Gastroesophageal sphincter (tissue), 4 donors: ENCODE measurements at regions not wholly inside any gene's neighbourhood (a gene's known extent, or its start where the extent isn't known, plus 50 kb on each side); places are given as distances from the start of the nearest gene placed in this dataset.

Experiments
- ATAC-seq: fragments of 150-250 bp; one replicate; pipeline ENCODE4 v1.9.1; 2016; ENCODE audit warnings: mild to moderate bottlenecking, moderate library complexity
- H3K27ac ChIP-seq, 4 donors: fragments of 200-600 bp; sonication (generic) in 3 of 4; 1 replicate in 3 of 4; 2 replicates in 1 of 4; pipeline ENCODE4 v1.5.1; 2016 to 2019
- H3K27me3 ChIP-seq: fragments of 200-600 bp; sonication (generic); one replicate; pipeline ENCODE4 v1.5.1; 2019
- H3K36me3 ChIP-seq, 2 donors: fragments of 200-600 bp; sonication (generic); one replicate each; pipeline ENCODE4 v1.5.1; 2019; ENCODE audit warnings: control low read depth in 1 of 2
- H3K4me1 ChIP-seq, 3 donors: fragments of 200-600 bp; sonication (generic); 1 replicate in 2 of 3; 2 replicates in 1 of 3; pipeline ENCODE4 v1.5.1; 2016 to 2019; ENCODE audit warnings: control low read depth in 2 of 3
- H3K4me3 ChIP-seq, 2 donors: fragments of 200-600 bp; sonication (generic); one replicate each; pipeline ENCODE4 v1.5.1; 2019; ENCODE audit warnings: mild to moderate bottlenecking in 1 of 2, moderate library complexity in 1 of 2
- H3K9me3 ChIP-seq, 3 donors: fragments of 200-600 bp; sonication (generic); one replicate each; pipeline ENCODE4 v1.5.1; 2017 to 2019; ENCODE audit warnings: control low read depth in 2 of 3
- EP300 ChIP-seq: sonication (generic); formaldehyde crosslinking; IDR thresholded peaks from one replicate; pipeline ENCODE4 v1.6.1; 2017; ENCODE audit warnings: antibody characterized with exemption, mild to moderate bottlenecking
- POLR2A ChIP-seq, 2 donors: fragments of 450-650 bp; IDR thresholded peaks; one replicate each; pipeline ENCODE4 v1.6.1; 2017; ENCODE audit warnings: antibody characterized with exemption in 2 of 2, mild to moderate bottlenecking in 2 of 2, moderate library complexity in 1 of 2
- POLR2AphosphoS5 ChIP-seq: sonication (generic); formaldehyde crosslinking; IDR thresholded peaks from one replicate; pipeline ENCODE4 v1.6.1; 2017; ENCODE audit warnings: antibody characterized with exemption
- WGBS, 2 donors: methylation state at CpG; one replicate each; pipeline ENCODE4 v1.1.5; 2018; ENCODE audit warnings: low coverage in 1 of 2; 5-methylcytosine and 5-hydroxymethylcytosine counted together
- TF ChIP-seq, protein P1 (sequence below), 4 experiments: fragments of 200-600 bp in 2 of 4; fragments of 450-650 bp in 2 of 4; sonication (generic) in 1 of 4; IDR thresholded peaks; one replicate each; pipeline ENCODE4 v1.5.1; 2017 to 2019; ENCODE audit warnings: antibody characterized with exemption in 4 of 4, mild to moderate bottlenecking in 2 of 4, moderate library complexity in 2 of 4

DNA sequence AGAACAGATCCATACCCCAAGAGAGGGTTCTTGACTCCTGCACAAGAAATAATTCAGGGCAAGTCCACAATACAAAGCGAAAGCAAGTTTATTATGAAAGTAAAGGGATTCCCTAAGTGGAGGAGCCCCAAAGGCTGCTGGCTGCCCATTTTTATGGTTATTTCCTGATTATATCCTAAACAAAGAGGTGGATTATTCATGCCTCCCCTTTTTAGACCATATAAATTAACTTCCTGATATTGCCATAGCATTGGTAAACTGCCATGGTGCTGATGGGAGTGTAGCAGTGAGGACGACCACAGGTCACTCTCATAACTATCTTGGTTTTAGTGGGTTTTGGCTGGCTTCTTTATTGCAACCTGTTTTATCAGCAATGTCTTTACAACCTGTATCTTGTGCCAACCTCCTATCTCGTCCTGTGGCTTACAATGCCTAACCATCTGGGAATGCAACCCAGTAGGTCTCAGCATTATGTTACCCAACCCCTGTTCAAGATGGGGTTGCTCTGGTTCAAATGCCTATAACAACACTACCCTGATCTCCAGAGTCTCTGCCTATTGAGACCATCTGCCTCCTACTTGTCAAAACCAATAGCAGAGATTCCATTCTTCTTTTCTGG, 154.4 kb upstream of the GRAMD2B start:
- no peaks in the 10 kb centered on the region for H3K9me3 ChIP-seq
- H3K4me3 ChIP-seq: no peak overlapping the region
- H3K4me1 ChIP-seq: no peaks in the 10 kb centered on the region
- no peak for ATAC-seq
- 80 to 85% methylated on average over 1 to 3 of the region's 3 CpGs for WGBS, 2 donors
- no peaks in the 10 kb centered on the region for H3K27me3 ChIP-seq
- no peaks in the 10 kb centered on the region for H3K36me3 ChIP-seq
- TF ChIP-seq EP300 (no peak), POLR2AphosphoS5 (no peak), POLR2A (IDR thresholded peaks at IDR 0.05) (no peak)
- TF ChIP-seq, protein P1, sequence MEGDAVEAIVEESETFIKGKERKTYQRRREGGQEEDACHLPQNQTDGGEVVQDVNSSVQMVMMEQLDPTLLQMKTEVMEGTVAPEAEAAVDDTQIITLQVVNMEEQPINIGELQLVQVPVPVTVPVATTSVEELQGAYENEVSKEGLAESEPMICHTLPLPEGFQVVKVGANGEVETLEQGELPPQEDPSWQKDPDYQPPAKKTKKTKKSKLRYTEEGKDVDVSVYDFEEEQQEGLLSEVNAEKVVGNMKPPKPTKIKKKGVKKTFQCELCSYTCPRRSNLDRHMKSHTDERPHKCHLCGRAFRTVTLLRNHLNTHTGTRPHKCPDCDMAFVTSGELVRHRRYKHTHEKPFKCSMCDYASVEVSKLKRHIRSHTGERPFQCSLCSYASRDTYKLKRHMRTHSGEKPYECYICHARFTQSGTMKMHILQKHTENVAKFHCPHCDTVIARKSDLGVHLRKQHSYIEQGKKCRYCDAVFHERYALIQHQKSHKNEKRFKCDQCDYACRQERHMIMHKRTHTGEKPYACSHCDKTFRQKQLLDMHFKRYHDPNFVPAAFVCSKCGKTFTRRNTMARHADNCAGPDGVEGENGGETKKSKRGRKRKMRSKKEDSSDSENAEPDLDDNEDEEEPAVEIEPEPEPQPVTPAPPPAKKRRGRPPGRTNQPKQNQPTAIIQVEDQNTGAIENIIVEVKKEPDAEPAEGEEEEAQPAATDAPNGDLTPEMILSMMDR (IDR thresholded peaks at IDR 0.05): no peak
- no peak overlapping the region for H3K27ac ChIP-seq

DNA sequence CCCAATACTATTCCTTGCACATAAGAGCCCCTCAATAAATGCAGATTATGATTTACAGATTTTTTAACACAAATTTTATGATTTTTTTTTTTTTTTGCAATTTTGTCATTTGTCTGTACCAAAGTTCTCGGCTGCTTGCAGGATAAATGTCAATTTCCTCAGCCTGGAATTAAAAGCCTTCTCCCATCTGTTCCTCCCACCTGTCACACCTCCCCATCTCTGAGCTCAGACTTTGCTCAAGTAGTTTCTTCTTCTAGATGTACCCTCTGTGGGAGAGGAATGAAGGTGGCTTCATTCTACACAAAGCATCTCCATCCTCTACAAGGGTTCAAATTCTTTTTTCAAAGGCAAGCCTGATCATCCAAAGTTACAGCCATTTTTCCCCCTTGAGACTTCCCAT, 153.7 kb upstream of the GRAMD2B start:
- no peaks in the 10 kb centered on the region for H3K27me3 ChIP-seq
- no peaks in the 10 kb centered on the region for H3K9me3 ChIP-seq
- TF ChIP-seq EP300 (no peak), POLR2AphosphoS5 (no peak), POLR2A (IDR thresholded peaks at IDR 0.05) (no peak)
- TF ChIP-seq, protein P1 (IDR thresholded peaks at IDR 0.05): no peak
- no peak overlapping the region for H3K4me3 ChIP-seq
- no peaks in the 10 kb centered on the region for H3K4me1 ChIP-seq
- WGBS, 2 donors: 100% methylated on average over 1 of the region's 1 CpG
- ATAC-seq: no peak
- no peaks in the 10 kb centered on the region for H3K36me3 ChIP-seq
- no peak overlapping the region for H3K27ac ChIP-seq

- Histone ChIP-seq H3K27me3 (no peaks in the 10 kb centered on the region), H3K4me1 (no peaks in the 10 kb centered on the region), H3K9me3 (no peaks in the 10 kb centered on the region), H3K4me3 (no peak overlapping the region), H3K36me3 (no peaks in the 10 kb centered on the region), H3K27ac (no peak overlapping the region)
- no peak for ATAC-seq
- 87 to 100% methylated on average over 2 to 3 of the region's 3 CpGs for WGBS, 2 donors
- TF ChIP-seq, protein P1 (IDR thresholded peaks at IDR 0.05): no peak
- no peak for TF ChIP-seq POLR2A (IDR thresholded peaks at IDR 0.05)
- TF ChIP-seq EP300: no peak
- no peak for TF ChIP-seq POLR2AphosphoS5
These were observed 152.1 kb upstream of the GRAMD2B start for GRCh38 chr5:126271141-126271540.

DNA sequence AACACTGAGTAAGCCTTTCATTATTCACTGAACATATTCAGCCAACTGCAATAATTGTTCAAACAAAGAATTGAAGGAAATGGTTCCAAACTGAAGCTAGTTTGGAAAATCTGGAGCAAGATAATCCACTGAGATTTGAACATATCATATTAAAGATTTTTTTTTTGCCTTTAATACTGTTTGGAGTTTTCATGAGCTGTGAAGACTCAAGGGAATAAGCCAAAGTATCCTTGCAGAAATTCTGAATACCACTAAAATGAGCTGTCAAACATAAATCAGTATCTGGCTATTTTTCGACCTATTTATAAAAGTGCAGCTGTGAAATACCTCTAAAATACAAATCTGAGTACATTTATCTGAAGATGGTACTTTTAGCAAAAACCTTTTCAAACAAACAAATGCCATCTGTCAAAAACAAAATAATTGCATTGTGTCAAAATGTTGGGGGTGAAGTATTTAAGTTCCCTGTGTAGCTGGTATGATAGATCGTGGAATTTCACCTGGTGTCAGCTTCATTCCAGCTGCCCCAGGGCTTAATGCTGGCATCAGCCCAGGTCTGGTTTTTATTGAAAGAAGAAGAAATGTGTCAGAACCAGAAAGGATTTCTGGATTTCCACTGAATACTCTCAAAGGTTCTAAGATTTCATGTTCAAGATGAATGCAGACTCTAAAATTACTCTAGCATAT, 149.0 kb upstream of the GRAMD2B start:
- Histone ChIP-seq H3K9me3 (no peaks in the 10 kb centered on the region), H3K36me3 (no peaks in the 10 kb centered on the region), H3K27me3 (no peaks in the 10 kb centered on the region), H3K4me1 (no peaks in the 10 kb centered on the region), H3K27ac (no peak overlapping the region), H3K4me3 (no peak overlapping the region)
- no peak for ATAC-seq
- no peak for TF ChIP-seq POLR2AphosphoS5
- no peak for TF ChIP-seq EP300
- TF ChIP-seq, protein P1 (IDR thresholded peaks at IDR 0.05): no peak
- no peak for TF ChIP-seq POLR2A (IDR thresholded peaks at IDR 0.05)
- 50 to 78% methylated on average over 2 of the region's 2 CpGs for WGBS, 2 donors

DNA sequence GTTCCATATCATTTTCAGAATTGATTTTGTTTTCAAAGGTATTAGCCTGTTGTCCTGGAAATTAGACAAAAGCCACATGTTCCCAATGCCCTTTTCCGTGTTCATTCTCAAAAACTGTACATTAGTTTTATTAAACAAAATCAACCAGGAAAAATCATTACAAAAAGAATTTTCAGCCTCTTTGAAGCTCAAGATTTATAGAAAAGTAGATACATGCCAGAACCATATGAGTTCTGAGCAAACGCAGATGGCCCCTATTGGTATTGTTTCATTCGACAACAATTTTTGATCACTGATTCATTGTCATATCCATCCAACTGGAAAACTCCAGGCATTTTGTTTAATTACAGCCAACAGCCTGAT, 148.5 kb upstream of the GRAMD2B start:
- Histone ChIP-seq H3K4me3 (no peak overlapping the region), H3K4me1 (no peaks in the 10 kb centered on the region), H3K36me3 (no peaks in the 10 kb centered on the region), H3K27ac (no peak overlapping the region), H3K27me3 (no peaks in the 10 kb centered on the region), H3K9me3 (no peaks in the 10 kb centered on the region)
- 56 to 62% methylated on average over 3 of the region's 3 CpGs for WGBS, 2 donors
- ATAC-seq: no peak
- TF ChIP-seq POLR2A (IDR thresholded peaks at IDR 0.05) (no peak), EP300 (no peak), POLR2AphosphoS5 (no peak)
- TF ChIP-seq, protein P1 (IDR thresholded peaks at IDR 0.05): no peak
